ENCODE measurements at regions not wholly inside any gene's neighbourhood (a gene's known extent, or its start where the extent isn't known, plus 50 kb on each side); places are given as distances from the start of the nearest gene placed in this dataset.

GRCh38 chr2:16185801-16186272 is 245.5 kb downstream of the MYCN start:
- no peak overlapping the region for H3K9ac ChIP-seq (ENCODE audit: low read depth, low read length, poor library complexity, severe bottlenecking)
- no peaks in the 10 kb centered on the region for H3K9me2 ChIP-seq (replicated peaks; ENCODE audit: low read depth, low read length)
- TF ChIP-seq EZH2phosphoT487 (IDR thresholded peaks at IDR 0.05; ENCODE audit: borderline replicate concordance), result no peak
- H3K36me3 ChIP-seq (ENCODE audit: insufficient read depth, low read length), result no peaks in the 10 kb centered on the region
- no peak overlapping the region for H3K4me3 ChIP-seq (ENCODE audit: low read length, poor library complexity, severe bottlenecking)
- H3K27me3 ChIP-seq (ENCODE audit: insufficient read depth, low read length, poor library complexity, severe bottlenecking), result no peaks in the 10 kb centered on the region
- H3K79me2 ChIP-seq (ENCODE audit: insufficient read depth, low read length), result no peaks in the 10 kb centered on the region
- H3K4me2 ChIP-seq (ENCODE audit: low read depth, low read length, poor library complexity, severe bottlenecking), result no peak overlapping the region
- H4K20me1 ChIP-seq (ENCODE audit: insufficient read depth, low read length, poor library complexity, severe bottlenecking), result no peaks in the 10 kb centered on the region
- no peaks in the 10 kb centered on the region for H3K4me1 ChIP-seq (ENCODE audit: insufficient read depth, low read length, poor library complexity, severe bottlenecking)
- H3K9me3 ChIP-seq (ENCODE audit: insufficient read depth, low read depth, low read length), result no peaks in the 10 kb centered on the region
- no peaks in the 10 kb centered on the region for H3F3A ChIP-seq (ENCODE audit: low read depth)
- H2AFZ ChIP-seq (ENCODE audit: low read length), result no peak overlapping the region

GRCh38 chr2:16184945-16185660 is 244.8 kb downstream of the MYCN start:
- Histone ChIP-seq H3K27me3 (ENCODE audit: insufficient read depth, low read length, poor library complexity, severe bottlenecking) (no peaks in the 10 kb centered on the region), H3F3A (ENCODE audit: low read depth) (no peaks in the 10 kb centered on the region), H3K9me3 (ENCODE audit: insufficient read depth, low read depth, low read length) (no peaks in the 10 kb centered on the region), H3K9ac (ENCODE audit: low read depth, low read length, poor library complexity, severe bottlenecking) (no peak overlapping the region), H4K20me1 (ENCODE audit: insufficient read depth, low read length, poor library complexity, severe bottlenecking) (no peaks in the 10 kb centered on the region), H3K36me3 (ENCODE audit: insufficient read depth, low read length) (no peaks in the 10 kb centered on the region), H3K4me1 (ENCODE audit: insufficient read depth, low read length, poor library complexity, severe bottlenecking) (no peaks in the 10 kb centered on the region), H2AFZ (ENCODE audit: low read length) (no peak overlapping the region), H3K79me2 (ENCODE audit: insufficient read depth, low read length) (no peaks in the 10 kb centered on the region), H3K4me2 (ENCODE audit: low read depth, low read length, poor library complexity, severe bottlenecking) (no peak overlapping the region), H3K4me3 (ENCODE audit: low read length, poor library complexity, severe bottlenecking) (no peak overlapping the region), H3K9me2 (replicated peaks; ENCODE audit: low read depth, low read length) (no peaks in the 10 kb centered on the region)
- no peak for TF ChIP-seq CTCF (conservative IDR thresholded peaks at IDR 0.05; ENCODE audit: low read length)
- TF ChIP-seq EZH2phosphoT487 (IDR thresholded peaks at IDR 0.05; ENCODE audit: borderline replicate concordance), result no peak

- Histone ChIP-seq H3F3A (ENCODE audit: low read depth) (no peaks in the 10 kb centered on the region), H3K9me3 (ENCODE audit: insufficient read depth, low read depth, low read length) (no peaks in the 10 kb centered on the region), H3K4me2 (ENCODE audit: low read depth, low read length, poor library complexity, severe bottlenecking) (no peak overlapping the region), H3K36me3 (ENCODE audit: insufficient read depth, low read length) (no peaks in the 10 kb centered on the region), H3K79me2 (ENCODE audit: insufficient read depth, low read length) (no peaks in the 10 kb centered on the region), H3K9me2 (replicated peaks; ENCODE audit: low read depth, low read length) (no peaks in the 10 kb centered on the region), H4K20me1 (ENCODE audit: insufficient read depth, low read length, poor library complexity, severe bottlenecking) (no peaks in the 10 kb centered on the region), H3K4me1 (ENCODE audit: insufficient read depth, low read length, poor library complexity, severe bottlenecking) (no peaks in the 10 kb centered on the region), H3K27me3 (ENCODE audit: insufficient read depth, low read length, poor library complexity, severe bottlenecking) (no peaks in the 10 kb centered on the region), H3K9ac (ENCODE audit: low read depth, low read length, poor library complexity, severe bottlenecking) (no peak overlapping the region), H2AFZ (ENCODE audit: low read length) (no peak overlapping the region), H3K4me3 (ENCODE audit: low read length, poor library complexity, severe bottlenecking) (no peak overlapping the region)
- TF ChIP-seq EZH2phosphoT487 (IDR thresholded peaks at IDR 0.05; ENCODE audit: borderline replicate concordance), result no peak
- no peak for TF ChIP-seq CTCF (conservative IDR thresholded peaks at IDR 0.05; ENCODE audit: low read length)
These were observed 244.1 kb downstream of the MYCN start for GRCh38 chr2:16184341-16184890.
